ENCODE measurements at regions not wholly inside any gene's neighbourhood (a gene's known extent, or its start where the extent isn't known, plus 50 kb on each side); places are given as distances from the start of the nearest gene placed in this dataset.

DNA sequence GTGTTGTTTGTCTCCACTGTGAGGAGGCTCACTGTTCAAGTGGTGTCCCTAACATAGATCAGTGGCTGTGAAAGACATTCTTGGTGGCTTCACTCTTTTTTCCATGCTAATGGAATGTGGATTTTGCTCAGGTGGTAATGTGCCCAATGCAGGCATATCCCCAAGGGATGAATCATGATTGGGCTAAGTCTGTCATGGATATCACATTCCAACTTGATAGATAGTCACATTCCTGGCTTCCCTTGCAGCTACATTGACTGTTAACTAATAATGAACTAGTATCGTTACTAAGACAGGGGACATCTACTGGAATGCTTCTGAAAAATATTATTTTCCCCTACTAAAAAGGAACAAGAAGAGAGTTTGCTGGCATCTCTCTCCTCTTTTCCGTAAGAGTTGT lies 86.3 kb upstream of the SOD1 start:
- TF ChIP-seq EZH2 (IDR thresholded peaks at IDR 0.05) (no peak), POLR2AphosphoS5 (IDR thresholded peaks at IDR 0.05; ENCODE audit: borderline replicate concordance, low read depth, low read length) (no peak)

Data from SK-N-MC (cell line).